Calu3 (cell line): ENCODE measurements at regions not wholly inside any gene's neighbourhood (a gene's known extent, or its start where the extent isn't known, plus 50 kb on each side); places are given as distances from the start of the nearest gene placed in this dataset.

Source experiments
- BruUV-seq: library from RNA; stranded (reverse); fragments of 400-500 nt; replicated peaks from 2 replicates; lab custom pipeline; 2021; lab: Mats Ljungman, UMichigan
- CTCF ChIA-PET: fragments of 300-600 bp; sonication (Branson Sonifier 250); formaldehyde crosslinking; loops from one replicate; lab custom pipeline; 2022; ENCODE audit warnings: antibody characterized with exemption; lab: Charles Lee
- DNase-seq: peaks from one replicate; pipeline ENCODE4 v3.0.0; 2022
- H3K27ac Mint-ChIP-seq: one replicate; pipeline ENCODE4 v1.8.0; 2022; ENCODE audit warnings: mixed read lengths; ENCODE audit not compliant: unreplicated experiment
- H3K27me3 Mint-ChIP-seq: one replicate; pipeline ENCODE4 v1.8.0; 2022; ENCODE audit warnings: mixed read lengths; ENCODE audit not compliant: unreplicated experiment
- H3K36me3 Mint-ChIP-seq: one replicate; pipeline ENCODE4 v1.8.0; 2022; ENCODE audit warnings: mild to moderate bottlenecking, moderate library complexity, mixed read lengths; ENCODE audit not compliant: insufficient read depth, unreplicated experiment
- H3K4me1 Mint-ChIP-seq: one replicate; pipeline ENCODE4 v1.8.0; 2022; ENCODE audit warnings: mild to moderate bottlenecking, low read depth, mixed read lengths; ENCODE audit not compliant: unreplicated experiment
- H3K4me3 Mint-ChIP-seq: one replicate; pipeline ENCODE4 v1.8.0; 2022; ENCODE audit warnings: mild to moderate bottlenecking, low read depth, moderate library complexity, mixed read lengths; ENCODE audit not compliant: unreplicated experiment
- H3K9me3 Mint-ChIP-seq: one replicate; pipeline ENCODE4 v1.8.0; 2022; ENCODE audit warnings: low read depth, mixed read lengths; ENCODE audit not compliant: unreplicated experiment
- CTCF ChIP-seq: fragments of 200-600 bp; IDR thresholded peaks from one replicate; pipeline ENCODE4 v1.8.0; 2022; ENCODE audit warnings: antibody characterized with exemption; ENCODE audit not compliant: unreplicated experiment
- intact Hi-C: fragments of 100-400 bp; cut with micrococcal nuclease; formaldehyde crosslinking; loops from one replicate; pipeline ENCODE4 v1.10.0; 2022; ENCODE audit not compliant: unreplicated experiment

- TF ChIP-seq CTCF: no peak
- H3K4me3 Mint-ChIP-seq: no peak overlapping the region
- intact Hi-C loops: no loop called here
- H3K27me3 Mint-ChIP-seq: peaks cover 44% of the 10 kb centered on the region
- BruUV-seq: no TSS peak
- H3K4me1 Mint-ChIP-seq: no peaks in the 10 kb centered on the region
- H3K9me3 Mint-ChIP-seq: peaks cover 7% of the 10 kb centered on the region
- H3K27ac Mint-ChIP-seq: no peak overlapping the region
- H3K36me3 Mint-ChIP-seq: no peaks in the 10 kb centered on the region
- no peak for DNase-seq
- CTCF ChIA-PET: no interaction called here
Observed at GRCh38 chr7:24152877-24153472, 131.0 kb upstream of the NPY start.

GRCh38 chr7:24157666-24158065 lies 126.3 kb upstream of the NPY start:
- no TSS peak for BruUV-seq
- H3K36me3 Mint-ChIP-seq: no peaks in the 10 kb centered on the region
- CTCF ChIA-PET: no interaction called here
- H3K4me1 Mint-ChIP-seq: no peaks in the 10 kb centered on the region
- DNase-seq: no peak
- intact Hi-C loops: no loop called here
- H3K4me3 Mint-ChIP-seq: no peak overlapping the region
- H3K9me3 Mint-ChIP-seq: no peaks in the 10 kb centered on the region
- H3K27me3 Mint-ChIP-seq: peaks cover 27% of the 10 kb centered on the region
- no peak for TF ChIP-seq CTCF
- H3K27ac Mint-ChIP-seq: no peak overlapping the region

GRCh38 chr7:24158975-24159374 lies 125.0 kb upstream of the NPY start:
- intact Hi-C loops: no loop called here

GRCh38 chr7:24164401-24164800 lies 119.6 kb upstream of the NPY start:
- Mint-ChIP-seq H3K9me3 (peaks cover 3% of the 10 kb centered on the region), H3K4me1 (no peaks in the 10 kb centered on the region), H3K27ac (no peak overlapping the region), H3K36me3 (no peaks in the 10 kb centered on the region), H3K4me3 (no peak overlapping the region), H3K27me3 (peaks cover 23% of the 10 kb centered on the region)
- no peak for DNase-seq
- BruUV-seq: no TSS peak
- intact Hi-C loops: no loop called here
- no peak for TF ChIP-seq CTCF
- CTCF ChIA-PET: no interaction called here

More at GRCh38 chr7:24158975-24159374, 125.0 kb upstream of the NPY start:
- no peak for DNase-seq
- no peak for TF ChIP-seq CTCF
- BruUV-seq: no TSS peak
- Mint-ChIP-seq H3K36me3 (no peaks in the 10 kb centered on the region), H3K27ac (no peak overlapping the region), H3K4me1 (no peaks in the 10 kb centered on the region), H3K9me3 (no peaks in the 10 kb centered on the region), H3K4me3 (no peak overlapping the region), H3K27me3 (peaks cover 20% of the 10 kb centered on the region)
- CTCF ChIA-PET: no interaction called here
